ENCODE measurements at regions not wholly inside any gene's neighbourhood (a gene's known extent, or its start where the extent isn't known, plus 50 kb on each side); places are given as distances from the start of the nearest gene placed in this dataset.

DNA sequence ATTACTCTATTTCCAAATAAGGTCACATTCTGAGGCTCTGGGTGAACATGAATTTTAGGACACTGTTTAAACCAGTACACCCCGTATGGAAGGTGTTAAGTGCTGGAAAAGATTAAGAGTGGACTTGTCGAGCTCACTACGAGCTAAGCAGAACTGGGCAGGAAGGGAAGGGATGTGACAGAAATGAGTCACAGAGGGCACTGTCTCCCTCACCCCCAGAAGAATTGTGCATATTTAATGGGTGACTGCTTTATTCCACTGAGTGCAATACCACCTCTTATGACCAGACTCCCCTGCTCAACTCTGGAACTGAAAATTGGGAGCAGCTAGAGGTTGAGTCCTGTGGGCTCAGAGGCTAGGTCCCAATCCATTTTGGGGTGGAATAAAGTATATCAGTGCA, 187.4 kb upstream of the RPS6KA3 start:
- Histone ChIP-seq H4K20me1 (ENCODE audit: insufficient read depth, low read length) (no peaks in the 10 kb centered on the region), H3K4me1 (ENCODE audit: low read length) (peaks cover 2% of the 10 kb centered on the region; the same call in 1 of the 2 replicates), H3K79me2 (ENCODE audit: low read length) (no peaks in the 10 kb centered on the region), H2AFZ (ENCODE audit: low read depth, low read length) (no peak overlapping the region), H3K36me3 (replicated peaks; ENCODE audit: low read depth, low read length) (no peaks in the 10 kb centered on the region), H3K4me2 (ENCODE audit: low read length) (no peak overlapping the region), H3K9me3 (ENCODE audit: insufficient read depth, low read length) (no peaks in the 10 kb centered on the region), H3K27ac (ENCODE audit: low read length) (no peak overlapping the region), H3K9ac (ENCODE audit: low read length) (no peak overlapping the region), H3K27me3 (ENCODE audit: low read depth, low read length) (peaks cover 46% of the 10 kb centered on the region), H3K4me3 (ENCODE audit: low read length) (no peak overlapping the region)
- TF ChIP-seq EZH2phosphoT487 (IDR thresholded peaks at IDR 0.05; ENCODE audit: low read depth) (no peak), CTCF (IDR thresholded peaks at IDR 0.05; ENCODE audit: low read depth, low read length) (no peak)

DNA sequence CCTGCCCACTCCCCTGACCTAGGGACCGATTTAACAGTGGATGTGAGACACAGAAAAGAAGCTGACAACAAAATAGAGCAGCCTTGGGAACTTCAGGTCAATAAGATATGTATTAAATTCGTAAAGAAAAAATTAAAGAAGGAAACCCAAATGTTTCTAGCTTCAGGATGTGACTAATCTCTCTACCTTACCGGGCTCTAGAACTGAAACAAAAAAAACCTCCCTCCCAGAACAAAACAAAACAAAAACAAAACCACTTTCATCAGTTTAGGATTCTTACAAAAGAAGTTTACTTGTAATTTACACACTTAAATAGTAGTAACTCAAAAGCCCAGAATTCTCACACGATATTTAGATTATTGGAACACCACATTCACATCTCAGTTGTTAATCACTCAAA, 185.8 kb upstream of the RPS6KA3 start:
- Histone ChIP-seq H3K79me2 (ENCODE audit: low read length) (no peaks in the 10 kb centered on the region), H3K36me3 (replicated peaks; ENCODE audit: low read depth, low read length) (no peaks in the 10 kb centered on the region), H3K27me3 (ENCODE audit: low read depth, low read length) (peaks cover 51% of the 10 kb centered on the region), H3K4me3 (ENCODE audit: low read length) (no peak overlapping the region), H3K9ac (ENCODE audit: low read length) (no peak overlapping the region), H3K4me1 (ENCODE audit: low read length) (peaks cover 17% of the 10 kb centered on the region), H3K27ac (ENCODE audit: low read length) (no peak overlapping the region), H3K4me2 (ENCODE audit: low read length) (no peak overlapping the region), H2AFZ (ENCODE audit: low read depth, low read length) (no peak overlapping the region), H3K9me3 (ENCODE audit: insufficient read depth, low read length) (no peaks in the 10 kb centered on the region), H4K20me1 (ENCODE audit: insufficient read depth, low read length) (peaks cover 4% of the 10 kb centered on the region; the same call in 1 of the 2 replicates)
- TF ChIP-seq EZH2phosphoT487 (IDR thresholded peaks at IDR 0.05; ENCODE audit: low read depth) (no peak), CTCF (IDR thresholded peaks at IDR 0.05; ENCODE audit: low read depth, low read length) (no peak)

- Histone ChIP-seq H3K36me3 (replicated peaks; ENCODE audit: low read depth, low read length) (no peaks in the 10 kb centered on the region), H3K4me2 (ENCODE audit: low read length) (no peak overlapping the region), H3K79me2 (ENCODE audit: low read length) (no peaks in the 10 kb centered on the region), H2AFZ (ENCODE audit: low read depth, low read length) (no peak overlapping the region), H3K9me3 (ENCODE audit: insufficient read depth, low read length) (no peaks in the 10 kb centered on the region), H3K4me1 (ENCODE audit: low read length) (peaks cover 21% of the 10 kb centered on the region), H3K27ac (ENCODE audit: low read length) (no peak overlapping the region), H4K20me1 (ENCODE audit: insufficient read depth, low read length) (peaks cover 4% of the 10 kb centered on the region; the same call in 1 of the 2 replicates), H3K9ac (ENCODE audit: low read length) (no peak overlapping the region), H3K27me3 (ENCODE audit: low read depth, low read length) (peaks cover 53% of the 10 kb centered on the region), H3K4me3 (ENCODE audit: low read length) (no peak overlapping the region)
- no peak for TF ChIP-seq EZH2phosphoT487 (IDR thresholded peaks at IDR 0.05; ENCODE audit: low read depth)
- no peak for TF ChIP-seq CTCF (IDR thresholded peaks at IDR 0.05; ENCODE audit: low read depth, low read length)
Measured at GRCh38 chrX:20451929-20452328, 185.2 kb upstream of the RPS6KA3 start.

GRCh38 chrX:20445109-20445508, 178.4 kb upstream of the RPS6KA3 start:
- no peak overlapping the region for H3K4me2 ChIP-seq (ENCODE audit: low read length)
- H3K9me3 ChIP-seq (ENCODE audit: insufficient read depth, low read length), result no peaks in the 10 kb centered on the region
- H3K27ac ChIP-seq (ENCODE audit: low read length), result no peak overlapping the region
- H3K79me2 ChIP-seq (ENCODE audit: low read length), result no peaks in the 10 kb centered on the region
- peaks cover 4% of the 10 kb centered on the region for H4K20me1 ChIP-seq (ENCODE audit: insufficient read depth, low read length)
- TF ChIP-seq CTCF (IDR thresholded peaks at IDR 0.05; ENCODE audit: low read depth, low read length) (no peak), EZH2phosphoT487 (IDR thresholded peaks at IDR 0.05; ENCODE audit: low read depth) (no peak)
- H3K27me3 ChIP-seq (ENCODE audit: low read depth, low read length), result peaks cover 60% of the 10 kb centered on the region
- H2AFZ ChIP-seq (ENCODE audit: low read depth, low read length), result no peak overlapping the region
- H3K4me3 ChIP-seq (ENCODE audit: low read length), result no peak overlapping the region
- H3K9ac ChIP-seq (ENCODE audit: low read length), result no peak overlapping the region
- H3K4me1 ChIP-seq (ENCODE audit: low read length), result peaks cover 22% of the 10 kb centered on the region
- no peaks in the 10 kb centered on the region for H3K36me3 ChIP-seq (replicated peaks; ENCODE audit: low read depth, low read length)
